GM18520 (cell line): ENCODE measurements at regions not wholly inside any gene's neighbourhood (a gene's known extent, or its start where the extent isn't known, plus 50 kb on each side); places are given as distances from the start of the nearest gene placed in this dataset.

Experiments used
- ATAC-seq: cut with Tn5 transposase; IDR thresholded peaks from one replicate; pipeline ENCODE4 v1.9.1; 2021; ENCODE audit not compliant: unreplicated experiment

DNA sequence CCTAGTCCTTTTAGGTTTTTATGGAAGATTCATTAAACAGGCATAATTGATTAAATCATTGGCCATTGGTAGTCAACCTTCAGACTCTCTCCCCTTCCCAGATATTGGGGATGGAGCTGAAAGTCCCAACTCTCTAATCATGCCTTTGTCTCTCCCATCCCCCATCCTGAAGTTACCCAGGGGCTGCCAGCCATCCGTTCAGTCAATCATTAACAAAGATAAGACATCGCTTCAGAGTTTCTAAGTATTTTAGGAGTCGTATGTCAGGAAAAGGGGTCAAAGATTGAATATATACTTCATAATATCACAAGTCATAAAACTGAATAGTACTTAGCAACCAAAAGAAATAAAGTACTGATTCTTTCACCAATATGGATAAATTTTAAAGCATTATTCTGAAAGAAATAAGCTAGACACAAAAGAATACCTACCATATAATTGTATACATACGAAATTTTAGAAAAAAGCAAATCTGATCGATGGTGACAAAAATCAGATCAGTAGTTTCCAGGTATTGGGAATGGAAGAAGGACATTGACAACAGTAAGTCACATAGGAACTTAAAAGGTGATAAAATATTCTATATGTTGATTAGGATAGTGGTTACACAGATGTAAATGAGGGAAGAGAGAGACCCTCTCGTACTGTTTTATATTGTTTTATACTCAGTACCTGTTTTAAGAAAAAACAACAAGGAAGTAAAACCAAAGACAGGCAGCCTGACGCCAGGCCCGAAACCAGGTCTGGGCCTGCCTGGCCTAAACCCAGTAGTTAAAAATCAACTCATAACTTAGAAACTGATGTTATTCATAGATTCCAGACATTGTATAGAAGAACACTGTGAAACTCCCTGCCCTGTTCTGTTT, 414.4 kb downstream of the DAD1 start:
- no peak for ATAC-seq

DNA sequence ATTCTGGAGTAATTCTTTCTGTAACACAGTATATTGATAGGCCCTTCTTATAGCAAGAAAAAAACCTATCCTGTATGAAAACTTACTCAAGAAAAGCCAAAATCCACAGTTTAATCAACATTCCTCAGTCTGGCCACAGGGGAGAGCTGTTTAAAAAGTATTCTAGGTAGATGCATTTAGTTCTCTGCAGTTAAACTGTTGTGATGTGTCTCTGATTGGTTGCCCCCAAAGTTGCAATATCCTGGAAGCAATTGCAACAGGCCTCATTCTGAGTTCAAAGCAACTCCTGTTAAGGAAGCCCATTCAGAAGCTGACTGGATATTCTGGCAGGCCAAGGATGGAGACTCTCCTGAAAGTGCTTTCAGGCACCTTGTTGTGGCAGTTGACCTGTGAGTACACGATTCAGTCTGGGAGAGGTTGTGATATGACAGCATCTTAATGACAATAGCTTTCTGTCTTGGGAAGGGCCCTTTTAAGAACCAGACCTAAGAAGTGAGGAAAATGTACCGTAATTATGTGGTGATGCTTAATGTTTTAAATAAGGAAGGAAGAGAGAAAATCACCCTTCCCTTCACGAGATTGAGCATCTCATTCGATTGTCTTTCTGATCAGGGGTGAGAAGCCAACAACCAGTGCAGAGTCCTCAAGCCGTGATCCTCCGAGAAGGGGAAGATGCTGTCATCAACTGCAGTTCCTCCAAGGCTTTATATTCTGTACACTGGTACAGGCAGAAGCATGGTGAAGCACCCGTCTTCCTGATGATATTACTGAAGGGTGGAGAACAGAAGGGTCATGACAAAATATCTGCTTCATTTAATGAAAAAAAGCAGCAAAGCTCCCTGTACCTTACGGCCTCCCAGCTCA, 420.7 kb downstream of the DAD1 start:
- ATAC-seq: no peak

DNA sequence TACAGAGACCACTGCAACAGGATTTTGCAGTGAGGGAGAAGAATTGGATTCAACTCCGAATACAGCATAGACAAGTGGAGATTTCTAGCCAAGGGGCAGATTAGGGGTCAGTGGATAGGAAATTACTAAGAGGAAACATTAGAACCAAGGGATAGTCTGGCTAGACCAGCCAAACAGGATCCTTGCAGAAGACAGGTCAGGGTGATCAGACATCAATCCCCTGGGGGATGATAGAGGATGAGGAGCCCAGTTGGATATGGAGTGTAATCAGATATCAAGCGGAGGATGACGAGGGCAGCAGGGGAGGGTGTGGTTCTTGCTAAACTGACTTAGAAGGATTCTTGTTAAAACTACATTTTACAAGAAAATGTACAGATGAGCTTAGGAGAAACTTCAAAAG, 424.4 kb downstream of the DAD1 start:
- no peak for ATAC-seq

DNA sequence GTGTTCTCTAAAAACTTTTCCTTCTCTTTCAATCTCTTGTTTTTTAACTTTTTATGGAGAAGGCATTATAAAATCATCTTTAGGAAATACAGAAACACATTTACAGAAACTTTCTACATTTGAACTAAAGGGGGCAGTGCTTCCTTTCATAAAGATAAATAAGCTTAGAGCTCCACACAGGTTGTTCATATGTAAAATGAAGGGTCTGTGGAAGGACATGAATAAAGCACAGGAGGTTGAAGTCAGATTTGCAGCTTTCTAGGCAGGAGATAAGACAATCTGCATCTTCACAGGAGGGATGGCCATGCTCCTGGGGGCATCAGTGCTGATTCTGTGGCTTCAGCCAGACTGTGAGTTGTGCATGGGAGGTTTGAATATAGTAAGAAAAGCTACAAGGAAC, 426.0 kb downstream of the DAD1 start:
- no peak for ATAC-seq

DNA sequence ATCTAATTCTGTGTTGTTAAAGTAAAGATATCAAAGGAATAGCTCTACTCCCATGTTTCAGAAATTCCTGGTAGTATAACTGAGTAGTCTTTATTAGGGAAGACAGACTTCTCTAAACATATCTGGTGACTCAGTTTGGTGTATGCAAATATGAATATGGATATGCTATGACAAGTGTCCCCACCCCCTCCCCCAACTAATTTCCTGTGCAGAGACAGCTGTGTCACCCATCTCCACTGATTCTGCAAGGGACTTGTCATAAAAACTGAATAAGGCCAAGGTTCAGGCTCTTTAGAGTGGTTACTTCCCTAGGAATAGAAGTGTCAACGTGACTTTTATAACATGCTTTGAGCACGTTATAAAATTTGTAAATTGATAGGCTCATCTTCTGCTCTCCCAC, 429.1 kb downstream of the DAD1 start:
- ATAC-seq: no peak

DNA sequence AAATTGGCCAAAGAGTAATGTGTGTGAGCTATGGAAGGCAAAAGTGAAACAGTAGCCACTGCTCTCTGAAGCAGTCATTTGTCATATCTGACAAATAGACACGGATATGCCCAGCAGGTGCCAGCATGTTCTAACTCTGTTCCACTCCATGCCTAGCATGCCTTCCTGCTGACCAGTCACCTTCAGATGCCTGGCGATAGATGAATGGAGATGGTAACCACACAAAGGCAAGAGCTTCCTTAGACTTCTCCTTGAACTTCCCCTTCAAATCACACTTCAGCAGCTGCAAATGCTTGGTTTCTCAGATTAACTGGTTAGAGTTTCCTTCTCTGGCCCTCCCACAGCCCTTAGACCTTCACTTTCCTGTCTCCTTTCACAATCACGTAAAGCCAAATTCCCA, 429.9 kb downstream of the DAD1 start:
- ATAC-seq: no peak

DNA sequence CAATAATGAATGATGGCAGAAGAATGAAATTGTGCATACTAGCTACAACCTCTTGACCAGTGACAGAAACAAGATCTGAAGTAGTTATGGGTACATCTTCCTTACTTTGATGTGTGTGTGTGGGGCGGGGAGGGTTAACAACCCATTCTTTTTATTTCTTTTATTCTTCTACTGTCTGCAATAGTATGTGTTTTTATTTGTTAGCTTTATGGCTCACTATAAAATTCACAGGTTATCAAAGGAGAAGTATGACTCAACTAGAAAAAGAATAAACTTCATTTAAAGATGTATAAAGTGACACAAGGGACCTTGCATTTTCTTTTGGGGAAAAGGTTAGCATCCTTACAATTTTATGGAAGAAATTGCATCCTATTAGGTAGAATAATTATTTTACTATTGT, 430.5 kb downstream of the DAD1 start:
- no peak for ATAC-seq

DNA sequence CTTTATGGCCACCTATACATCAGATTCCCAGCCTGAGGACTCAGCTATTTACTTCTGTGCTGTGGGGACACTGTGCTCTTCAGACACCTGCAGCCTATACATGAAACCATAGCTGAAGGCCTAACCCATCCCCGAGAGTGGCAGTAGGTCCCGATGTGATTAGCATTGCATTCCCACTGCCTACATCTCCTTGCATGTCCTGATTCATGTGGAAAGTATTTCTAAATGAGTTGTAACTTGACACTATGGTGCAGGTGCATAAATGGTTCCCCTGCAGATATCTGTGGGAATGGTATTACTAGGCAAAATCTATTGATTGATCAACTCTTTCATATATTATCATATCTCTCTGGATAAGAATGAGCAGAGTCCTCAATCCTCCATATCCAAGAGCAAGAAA, 433.5 kb downstream of the DAD1 start:
- ATAC-seq: no peak

DNA sequence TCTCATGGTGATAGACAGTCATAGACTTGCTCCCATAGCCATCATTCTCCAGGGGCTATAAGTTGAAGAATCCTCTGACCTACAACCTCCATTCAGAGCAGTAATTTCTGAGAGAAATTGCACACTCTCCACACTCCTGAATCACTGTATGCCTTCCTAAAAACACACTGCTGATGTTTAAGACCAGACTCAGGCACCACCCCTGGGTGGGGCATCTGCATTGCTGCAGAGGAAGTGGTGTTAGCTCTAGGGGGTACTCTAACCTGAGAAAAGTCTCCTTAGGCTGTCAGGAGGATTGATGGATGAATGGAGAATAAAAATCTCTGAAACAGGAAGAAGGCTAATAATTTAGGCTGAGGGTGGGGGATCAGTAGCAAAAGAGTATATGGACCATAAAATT, 436.1 kb downstream of the DAD1 start:
- no peak for ATAC-seq

DNA sequence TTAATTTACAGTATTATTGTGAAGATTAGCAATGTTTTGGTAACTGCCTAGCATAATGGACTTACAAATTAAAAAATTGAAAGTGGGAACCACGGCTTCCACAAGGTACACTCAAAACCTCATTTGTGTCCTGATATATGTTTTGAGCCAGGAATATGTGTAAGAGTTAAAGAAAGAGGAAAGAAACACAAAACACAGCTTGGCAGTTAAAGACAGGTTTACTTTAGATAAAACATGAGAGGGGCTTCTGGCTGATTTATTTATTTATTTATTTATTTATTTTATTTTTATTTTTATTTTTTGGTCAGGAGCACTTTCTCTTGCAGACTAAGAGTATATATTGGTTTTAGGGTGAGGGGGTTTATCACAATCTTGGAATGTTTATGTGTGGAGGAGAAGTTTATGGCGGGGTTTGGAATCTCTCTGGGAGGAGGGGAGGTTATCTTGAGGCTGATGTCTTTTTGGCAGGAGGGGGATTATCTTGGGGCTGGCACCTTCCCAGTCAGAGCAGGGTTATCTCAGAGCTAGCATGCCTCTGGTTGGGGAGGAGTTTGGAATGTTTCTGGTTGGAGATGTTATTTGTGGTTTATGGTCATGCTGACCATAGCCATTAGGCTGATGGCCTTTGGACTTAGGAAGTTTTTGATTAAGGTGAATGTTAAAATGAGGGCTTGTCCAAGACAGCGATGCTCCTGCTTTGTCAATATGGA, 436.7 kb downstream of the DAD1 start:
- no peak for ATAC-seq

DNA sequence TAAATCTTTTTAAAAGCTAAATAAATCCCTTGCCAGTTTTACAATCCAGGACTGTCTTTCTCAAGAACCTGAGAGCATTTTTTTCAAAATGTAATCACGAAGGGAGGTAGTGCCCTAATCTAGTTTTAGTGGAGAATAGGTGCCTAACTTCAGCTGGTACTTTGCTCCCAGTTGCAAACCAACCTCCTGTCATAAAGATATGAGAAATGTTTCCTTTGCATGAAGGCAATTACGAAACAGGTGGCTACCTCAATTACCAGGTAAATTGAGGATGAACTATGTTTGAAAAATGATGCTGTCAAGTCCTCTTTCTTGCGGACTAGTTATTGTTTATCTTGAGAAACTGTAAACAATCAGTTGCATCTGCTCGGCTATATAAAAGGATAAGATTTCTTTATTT, 437.9 kb downstream of the DAD1 start:
- ATAC-seq: no peak

DNA sequence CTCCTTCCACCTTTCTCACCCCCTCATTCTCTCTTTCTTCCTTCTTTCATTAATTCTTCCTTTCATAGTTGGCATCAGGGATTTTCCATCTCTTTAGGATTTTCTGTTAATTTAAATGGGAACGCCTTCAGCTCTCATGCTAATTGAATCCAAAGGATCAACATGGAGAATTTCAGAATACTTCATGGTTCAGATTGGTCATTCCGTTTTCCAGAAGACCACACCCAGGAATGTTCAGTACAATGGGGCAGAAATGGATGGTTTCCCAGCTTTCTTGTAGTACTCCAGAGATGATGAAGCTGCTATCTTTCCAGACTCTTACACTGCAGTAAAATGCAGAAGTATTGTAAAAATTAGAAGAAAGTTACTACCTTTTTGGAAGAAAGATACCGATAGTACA, 440.0 kb downstream of the DAD1 start:
- no peak for ATAC-seq

DNA sequence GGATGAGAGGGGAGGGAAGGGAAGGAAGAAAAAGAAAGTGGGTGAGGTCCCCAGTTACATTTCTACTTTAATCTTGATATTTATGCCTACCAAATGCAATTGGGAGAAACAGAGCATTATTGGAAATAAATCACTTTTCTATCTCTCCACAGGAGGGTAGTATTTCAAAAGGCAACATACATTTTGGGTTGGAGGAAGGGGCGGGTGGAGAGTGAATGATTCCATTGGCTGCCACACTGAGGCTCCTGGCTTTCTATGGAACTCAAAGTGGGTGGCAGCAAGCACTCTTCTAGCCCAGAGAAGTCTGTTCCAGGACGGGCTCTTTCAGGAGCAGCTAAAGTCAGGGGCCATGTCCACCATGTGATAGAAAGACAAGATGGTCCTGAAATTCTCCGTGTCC, 441.3 kb downstream of the DAD1 start:
- ATAC-seq: no peak

DNA sequence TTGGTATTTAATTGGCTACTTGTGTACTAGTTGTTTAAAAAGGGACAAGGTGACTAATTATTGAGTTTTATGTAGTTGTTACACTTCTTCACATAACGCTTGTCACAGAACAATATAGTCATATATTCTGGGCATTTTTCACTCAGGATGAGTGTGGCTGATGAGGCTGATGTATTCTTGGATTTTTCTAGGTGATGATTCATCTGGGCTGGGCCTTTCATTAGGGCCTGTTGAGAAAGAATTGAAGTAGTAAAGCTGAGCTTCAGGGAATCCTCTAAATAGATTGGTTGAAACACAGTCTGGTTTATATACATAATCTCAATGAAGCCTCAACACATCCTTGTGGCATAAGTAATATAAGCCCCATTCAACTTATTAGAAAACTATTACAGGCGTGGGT, 445.7 kb downstream of the DAD1 start:
- no peak for ATAC-seq

DNA sequence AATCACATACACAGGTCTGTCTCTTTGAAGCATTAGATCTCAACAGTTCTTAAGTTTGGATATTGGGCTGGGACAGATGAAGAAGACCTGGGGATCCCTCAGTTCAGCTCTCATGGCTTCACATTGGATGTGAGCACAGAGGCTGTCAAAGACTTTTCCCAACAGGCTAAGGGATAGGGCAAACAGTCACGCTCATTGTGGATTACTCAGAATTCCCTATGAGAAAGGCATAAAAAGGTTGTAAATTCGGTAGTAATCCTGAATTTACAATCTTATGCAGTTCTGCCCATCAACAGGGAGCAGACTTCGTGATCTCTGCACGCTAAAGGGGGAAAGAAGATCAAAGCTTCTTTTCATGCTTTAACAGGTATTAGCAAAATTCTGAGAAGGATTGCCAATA, 448.4 kb downstream of the DAD1 start:
- no peak for ATAC-seq

DNA sequence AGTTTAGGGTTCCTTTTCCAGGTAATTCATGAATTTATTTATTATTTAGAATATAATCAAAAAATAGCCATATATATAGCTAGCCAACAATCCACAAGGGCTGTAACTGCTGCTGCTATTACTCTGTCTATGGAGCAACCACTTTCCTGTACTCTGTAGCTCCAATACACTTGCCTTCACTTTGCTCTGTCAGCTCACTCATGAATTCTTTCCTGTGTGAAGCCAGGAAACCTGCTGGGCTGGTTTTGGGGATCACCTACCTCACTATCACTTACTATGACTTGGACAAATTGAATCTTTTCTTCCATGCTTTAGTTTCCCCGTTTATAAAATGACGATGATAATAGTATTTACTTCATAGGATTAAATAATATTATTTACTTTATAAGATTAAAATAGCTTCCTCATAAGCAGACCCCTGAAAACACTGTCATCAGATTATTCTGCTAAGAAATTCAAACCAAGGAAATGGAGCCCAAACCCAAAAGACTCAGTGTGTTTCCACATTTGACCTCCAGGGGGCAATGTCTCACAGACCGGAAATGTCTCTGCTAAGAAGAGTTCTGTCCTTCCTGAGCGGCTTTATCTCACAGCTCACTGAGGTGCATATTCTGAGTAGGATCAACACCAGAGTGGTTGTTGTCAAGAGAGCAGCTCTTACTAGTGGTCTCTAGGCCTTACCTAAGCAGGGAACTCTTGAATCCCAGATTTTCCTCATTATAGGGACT, 457.1 kb downstream of the DAD1 start:
- ATAC-seq: no peak

DNA sequence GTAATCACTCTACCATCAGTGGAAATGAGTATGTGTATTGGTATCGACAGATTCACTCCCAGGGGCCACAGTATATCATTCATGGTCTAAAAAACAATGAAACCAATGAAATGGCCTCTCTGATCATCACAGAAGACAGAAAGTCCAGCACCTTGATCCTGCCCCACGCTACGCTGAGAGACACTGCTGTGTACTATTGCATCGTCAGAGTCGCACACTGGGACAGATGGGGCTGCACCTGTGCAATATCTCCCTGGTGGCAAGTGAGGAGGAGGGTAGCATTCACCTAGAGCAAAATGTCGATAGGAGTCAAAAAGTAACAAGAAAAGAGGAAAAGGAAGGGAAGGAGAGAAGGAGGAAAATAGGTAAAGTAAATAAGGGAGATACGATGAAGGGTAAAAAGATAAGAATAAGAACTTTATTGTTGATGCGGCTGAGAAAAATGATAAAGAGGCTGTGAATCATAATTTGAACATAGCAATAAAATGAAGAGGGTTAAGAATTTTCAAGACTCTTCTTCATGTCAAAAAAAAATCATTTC, 450.5 kb upstream of the OR4E1 start:
- no peak for ATAC-seq

DNA sequence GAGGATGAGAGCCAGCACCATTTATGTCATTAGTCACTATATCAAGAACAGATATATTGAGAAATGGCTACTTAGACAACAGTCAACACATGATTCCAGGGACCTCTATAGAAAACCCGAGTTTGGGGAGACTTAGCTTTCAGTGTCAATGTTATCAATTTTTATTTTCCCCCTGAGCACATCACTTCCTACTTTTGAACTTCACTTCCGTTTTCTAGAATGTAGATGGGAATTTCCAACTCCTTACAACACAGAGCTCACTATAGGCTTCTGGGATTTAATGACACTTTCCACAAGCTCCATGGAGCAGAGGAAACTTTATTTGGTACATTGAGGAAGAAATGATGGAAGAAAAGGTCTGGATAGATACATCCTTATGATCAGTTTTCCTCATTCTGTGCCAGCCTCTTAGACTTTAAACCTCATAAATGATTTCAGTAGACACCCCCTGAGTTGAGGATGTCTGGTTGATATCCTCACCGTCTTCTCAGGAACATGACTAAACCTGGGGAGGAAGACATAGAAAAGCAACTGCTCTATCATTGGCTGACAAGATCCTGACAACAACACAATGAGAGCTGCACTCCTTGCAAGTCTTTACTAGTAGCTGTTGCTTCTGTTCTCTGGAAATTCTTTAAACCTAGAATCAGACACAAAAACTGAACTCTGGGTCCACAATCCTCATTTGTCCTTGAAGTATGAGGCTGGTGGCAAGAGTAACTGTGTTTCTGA, 449.4 kb upstream of the OR4E1 start:
- ATAC-seq: no peak

DNA sequence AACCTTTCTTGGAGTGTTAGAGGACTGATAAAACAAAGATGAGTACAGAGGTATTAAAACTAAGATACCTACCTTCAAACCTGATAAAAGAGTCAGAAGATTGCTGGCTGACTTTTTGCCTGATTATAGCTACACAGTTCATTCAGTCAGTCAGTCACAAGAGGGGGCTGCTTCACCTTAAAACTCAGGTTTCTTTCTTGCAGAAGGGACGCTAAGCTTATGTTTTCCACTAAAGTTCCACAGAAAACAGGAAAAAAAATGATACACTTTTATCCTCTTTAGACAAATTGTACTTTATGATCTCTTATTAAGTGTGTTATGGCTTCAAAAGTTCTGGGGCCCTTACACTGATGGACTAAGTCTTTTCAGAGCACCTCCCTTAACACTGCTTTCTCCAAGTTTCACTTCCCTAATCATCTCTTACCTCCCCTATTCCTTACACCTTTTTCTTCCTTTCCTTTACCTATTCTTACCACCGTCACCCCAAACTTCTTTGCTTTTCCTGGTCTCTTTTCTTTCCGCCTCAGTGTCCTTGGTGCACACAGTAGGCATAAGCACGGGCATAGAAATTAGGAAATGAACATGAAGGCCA, 448.7 kb upstream of the OR4E1 start:
- no peak for ATAC-seq
